ENCODE measurements at regions not wholly inside any gene's neighbourhood (a gene's known extent, or its start where the extent isn't known, plus 50 kb on each side); places are given as distances from the start of the nearest gene placed in this dataset.

DNA sequence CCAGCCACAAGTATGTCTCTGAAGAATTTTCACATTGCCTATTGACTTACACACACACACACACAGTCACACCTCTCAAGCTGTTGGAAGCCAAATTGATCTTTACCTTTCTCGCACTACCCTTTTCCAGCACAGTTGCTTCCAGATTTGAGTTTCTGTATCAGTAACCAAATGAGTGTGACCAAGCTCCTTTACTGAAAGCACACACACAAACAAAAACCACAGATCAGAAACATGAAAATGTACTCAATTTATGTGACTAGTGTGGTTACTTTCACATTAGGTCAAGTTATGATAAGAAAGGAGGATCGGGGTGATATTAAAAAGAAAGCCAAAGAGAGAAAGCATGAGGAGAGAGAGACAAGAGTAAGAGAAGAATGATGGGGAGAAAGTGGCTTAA is 993.9 kb upstream of the POU3F3 start:
- H3K4me3 ChIP-seq (ENCODE audit: low read depth, low read length) = no peak overlapping the region
- in situ Hi-C loops (cut with HindIII; ENCODE audit: low sequenced_read_pairs) = no loop called here
- DNase-seq (ENCODE audit: low read depth) = no peak
- TF ChIP-seq, protein P1, sequence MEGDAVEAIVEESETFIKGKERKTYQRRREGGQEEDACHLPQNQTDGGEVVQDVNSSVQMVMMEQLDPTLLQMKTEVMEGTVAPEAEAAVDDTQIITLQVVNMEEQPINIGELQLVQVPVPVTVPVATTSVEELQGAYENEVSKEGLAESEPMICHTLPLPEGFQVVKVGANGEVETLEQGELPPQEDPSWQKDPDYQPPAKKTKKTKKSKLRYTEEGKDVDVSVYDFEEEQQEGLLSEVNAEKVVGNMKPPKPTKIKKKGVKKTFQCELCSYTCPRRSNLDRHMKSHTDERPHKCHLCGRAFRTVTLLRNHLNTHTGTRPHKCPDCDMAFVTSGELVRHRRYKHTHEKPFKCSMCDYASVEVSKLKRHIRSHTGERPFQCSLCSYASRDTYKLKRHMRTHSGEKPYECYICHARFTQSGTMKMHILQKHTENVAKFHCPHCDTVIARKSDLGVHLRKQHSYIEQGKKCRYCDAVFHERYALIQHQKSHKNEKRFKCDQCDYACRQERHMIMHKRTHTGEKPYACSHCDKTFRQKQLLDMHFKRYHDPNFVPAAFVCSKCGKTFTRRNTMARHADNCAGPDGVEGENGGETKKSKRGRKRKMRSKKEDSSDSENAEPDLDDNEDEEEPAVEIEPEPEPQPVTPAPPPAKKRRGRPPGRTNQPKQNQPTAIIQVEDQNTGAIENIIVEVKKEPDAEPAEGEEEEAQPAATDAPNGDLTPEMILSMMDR (IDR thresholded peaks at IDR 0.05; ENCODE audit: low read depth, low read length, missing control alignments) = no peak

DNA sequence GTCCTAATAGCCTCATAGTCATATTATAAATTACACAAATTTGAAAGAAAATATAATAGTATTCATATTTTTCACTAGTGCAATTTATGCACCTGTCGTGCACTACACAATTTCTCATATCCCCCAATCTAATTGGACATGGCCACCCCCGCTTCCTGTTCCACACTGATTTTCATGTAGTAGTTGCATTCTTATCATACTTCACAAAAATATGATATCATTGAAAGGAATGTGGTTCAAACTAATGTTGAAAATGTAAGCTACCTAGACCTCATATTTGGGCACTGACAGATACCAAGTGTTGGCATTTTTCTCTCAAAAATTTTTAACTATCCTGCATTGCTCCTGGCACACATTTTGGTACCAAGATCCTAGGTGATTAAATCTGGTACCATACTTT is 985.5 kb upstream of the POU3F3 start:
- TF ChIP-seq, protein P1 (IDR thresholded peaks at IDR 0.05; ENCODE audit: low read depth, low read length, missing control alignments) = no peak
- H3K4me3 ChIP-seq (ENCODE audit: low read depth, low read length) = no peak overlapping the region
- in situ Hi-C loops (cut with HindIII; ENCODE audit: low sequenced_read_pairs) = no loop called here
- DNase-seq (ENCODE audit: low read depth) = no peak

DNA sequence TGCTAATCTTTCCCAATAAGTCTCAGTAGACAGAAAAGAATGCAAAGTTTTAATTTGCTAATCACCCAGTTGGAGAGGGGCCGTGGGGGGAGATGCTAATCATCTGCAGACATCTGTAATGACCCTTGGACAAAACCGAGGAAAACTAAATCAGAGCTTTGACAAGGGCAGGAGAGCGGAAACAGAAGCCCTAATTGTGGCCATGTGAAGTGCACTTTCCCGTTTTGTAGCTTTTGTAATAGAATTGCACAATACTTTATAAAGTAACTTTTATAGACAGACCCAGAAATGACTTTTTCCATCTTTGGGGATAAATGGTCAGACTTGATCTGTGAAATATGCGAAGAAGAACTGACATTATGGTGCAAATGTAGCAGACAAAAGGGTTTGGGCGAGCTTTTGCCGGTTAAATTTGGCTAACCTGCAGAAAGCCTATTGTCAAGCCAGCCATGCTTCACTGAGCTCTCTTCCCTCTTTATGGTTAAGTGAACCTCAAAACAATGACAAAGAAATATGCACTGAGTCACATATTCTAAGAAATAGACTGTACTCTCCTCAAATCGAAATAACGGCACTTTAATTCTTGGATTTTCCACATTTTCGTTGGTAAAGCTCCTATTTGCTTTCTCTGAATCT is 980.1 kb upstream of the POU3F3 start:
- no peak overlapping the region for H3K4me3 ChIP-seq (ENCODE audit: low read depth, low read length)
- TF ChIP-seq, protein P1 (IDR thresholded peaks at IDR 0.05; ENCODE audit: low read depth, low read length, missing control alignments) = no peak
- in situ Hi-C loops (cut with HindIII; ENCODE audit: low sequenced_read_pairs) = no loop called here
- DNase-seq (ENCODE audit: low read depth) = no peak

DNA sequence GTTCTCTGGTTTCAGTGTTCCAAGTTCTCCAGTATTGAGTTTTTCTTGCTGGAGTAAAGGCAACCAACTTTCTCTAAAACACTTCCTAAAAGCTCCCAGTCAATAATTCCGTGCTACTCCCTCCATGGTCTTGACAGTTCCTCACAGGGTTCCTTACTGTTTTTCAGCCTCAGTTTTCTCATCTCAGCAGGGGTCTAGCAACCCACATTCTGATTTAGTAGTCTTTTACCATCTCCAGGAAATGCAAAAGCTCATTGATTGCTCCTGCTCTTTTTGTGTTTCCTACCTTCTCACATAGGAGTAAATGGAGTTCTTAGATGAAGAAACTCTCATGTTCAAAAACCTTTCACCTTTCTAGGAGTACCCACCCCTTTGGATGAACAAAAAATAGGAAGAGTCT is 978.8 kb upstream of the POU3F3 start:
- TF ChIP-seq, protein P1 (IDR thresholded peaks at IDR 0.05; ENCODE audit: low read depth, low read length, missing control alignments) = no peak
- no peak for DNase-seq (ENCODE audit: low read depth)
- in situ Hi-C loops (cut with HindIII; ENCODE audit: low sequenced_read_pairs) = no loop called here
- no peak overlapping the region for H3K4me3 ChIP-seq (ENCODE audit: low read depth, low read length)

DNA sequence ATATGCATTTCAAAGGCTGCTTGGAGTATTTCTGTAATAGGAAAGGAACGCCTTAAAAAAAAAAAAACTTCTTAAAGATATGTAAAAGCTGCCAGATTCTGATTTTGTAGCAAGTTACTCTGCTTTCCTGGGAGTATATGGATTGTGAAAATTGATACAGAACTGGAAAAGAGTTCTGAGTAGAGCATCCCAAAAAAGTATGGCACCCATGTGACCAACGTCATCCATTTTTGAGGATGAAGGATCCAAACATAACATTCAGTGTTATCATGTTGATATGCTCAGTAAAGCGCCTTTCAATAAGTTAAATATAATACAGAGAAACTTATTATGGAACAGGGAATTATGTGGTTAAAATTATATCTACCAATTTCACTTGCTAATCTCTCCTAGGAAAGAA is 978.4 kb upstream of the POU3F3 start:
- H3K4me3 ChIP-seq (ENCODE audit: low read depth, low read length) = no peak overlapping the region
- in situ Hi-C loops (cut with HindIII; ENCODE audit: low sequenced_read_pairs) = no loop called here
- DNase-seq (ENCODE audit: low read depth) = no peak
- TF ChIP-seq, protein P1 (IDR thresholded peaks at IDR 0.05; ENCODE audit: low read depth, low read length, missing control alignments) = no peak

DNA sequence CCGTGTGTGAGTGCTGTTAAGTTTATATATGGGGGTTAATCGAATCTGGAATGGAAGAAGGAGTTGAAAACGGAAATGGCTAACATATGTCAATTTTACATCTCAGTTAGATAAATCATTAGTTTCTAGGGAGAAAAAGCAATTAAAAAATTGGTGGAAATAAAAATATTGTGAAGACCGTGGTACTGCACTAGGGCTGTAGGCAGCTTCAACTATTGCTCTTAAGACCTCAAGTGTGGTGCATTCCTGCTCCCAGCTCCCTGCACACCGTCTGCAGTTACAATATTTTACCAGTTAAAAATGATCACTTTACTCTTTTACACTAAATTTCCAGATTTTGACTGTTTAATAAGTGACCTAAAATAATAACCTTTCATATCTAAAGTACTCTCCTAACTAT is 977.3 kb upstream of the POU3F3 start:
- DNase-seq (ENCODE audit: low read depth) = no peak
- no peak overlapping the region for H3K4me3 ChIP-seq (ENCODE audit: low read depth, low read length)

More for the DNA sequence above, 977.3 kb upstream of the POU3F3 start:
- in situ Hi-C loops (cut with HindIII; ENCODE audit: low sequenced_read_pairs) = no loop called here
- TF ChIP-seq, protein P1 (IDR thresholded peaks at IDR 0.05; ENCODE audit: low read depth, low read length, missing control alignments) = no peak

Data from astrocyte of the cerebellum (primary cell).